Right hindlimb (tissue), 1 donor: ENCODE measurements at regions not wholly inside any gene's neighbourhood (a gene's known extent, or its start where the extent isn't known, plus 50 kb on each side); places are given as distances from the start of the nearest gene placed in this dataset.

Source experiments
- DNase-seq: peaks from one replicate; pipeline ENCODE4 v3.0.0-alpha.2; 2018

GRCh38 chr22:47604563-47604962 lies 842.1 kb downstream of the TBC1D22A start:
- no peak for DNase-seq

GRCh38 chr22:47602732-47603131 lies 840.3 kb downstream of the TBC1D22A start:
- no peak for DNase-seq

GRCh38 chr22:47601666-47602065 lies 839.2 kb downstream of the TBC1D22A start:
- DNase-seq: no peak

- DNase-seq: no peak
These were observed 838.6 kb downstream of the TBC1D22A start for GRCh38 chr22:47600791-47601625.

- no peak for DNase-seq
These were observed 837.8 kb downstream of the TBC1D22A start for GRCh38 chr22:47600281-47600680.

GRCh38 chr22:47599753-47600152 lies 837.3 kb downstream of the TBC1D22A start:
- DNase-seq: no peak

GRCh38 chr22:47598864-47599263 lies 836.4 kb downstream of the TBC1D22A start:
- no peak for DNase-seq

GRCh38 chr22:47597041-47597440 lies 834.6 kb downstream of the TBC1D22A start:
- no peak for DNase-seq

- no peak for DNase-seq
These were observed 833.8 kb downstream of the TBC1D22A start for GRCh38 chr22:47596176-47596690.

GRCh38 chr22:47594836-47595521 lies 832.5 kb downstream of the TBC1D22A start:
- no peak for DNase-seq

- no peak for DNase-seq
These were observed 831.5 kb downstream of the TBC1D22A start for GRCh38 chr22:47593911-47594311.

- no peak for DNase-seq
These were observed 830.8 kb downstream of the TBC1D22A start for GRCh38 chr22:47593291-47593690.

- no peak for DNase-seq
These were observed 830.3 kb downstream of the TBC1D22A start for GRCh38 chr22:47592791-47593190.

GRCh38 chr22:47591709-47592108 lies 829.3 kb downstream of the TBC1D22A start:
- DNase-seq: no peak

GRCh38 chr22:47591016-47591415 lies 828.6 kb downstream of the TBC1D22A start:
- no peak for DNase-seq

GRCh38 chr22:47589271-47590250 lies 827.1 kb downstream of the TBC1D22A start:
- DNase-seq: no peak

- no peak for DNase-seq
These were observed 826.1 kb downstream of the TBC1D22A start for GRCh38 chr22:47588578-47588960.

- DNase-seq: no peak
These were observed 825.6 kb downstream of the TBC1D22A start for GRCh38 chr22:47587861-47588577.

GRCh38 chr22:47587361-47587760 lies 824.9 kb downstream of the TBC1D22A start:
- no peak for DNase-seq

- DNase-seq: no peak
These were observed 824.5 kb downstream of the TBC1D22A start for GRCh38 chr22:47586946-47587345.

GRCh38 chr22:47586038-47586437 lies 823.6 kb downstream of the TBC1D22A start:
- DNase-seq: no peak

- DNase-seq: no peak
These were observed 821.6 kb downstream of the TBC1D22A start for GRCh38 chr22:47583959-47584562.
